Activated CD4-positive, alpha-beta T cell treated with anti-CD3 and anti-CD28 coated beads, Interleukin-2, amount 50 U/mL, for 16 hours (primary cell): ENCODE measurements at regions not wholly inside any gene's neighbourhood (a gene's known extent, or its start where the extent isn't known, plus 50 kb on each side); places are given as distances from the start of the nearest gene placed in this dataset.
"Not testable (repeated sequence)": the region's sequence is repeated elsewhere in the genome, so short reads cannot be mapped to it uniquely, and the experiment has no call there.

Experiments used
- DNase-seq: peaks from one replicate; pipeline ENCODE4 v3.0.0-alpha.2; 2020

DNA sequence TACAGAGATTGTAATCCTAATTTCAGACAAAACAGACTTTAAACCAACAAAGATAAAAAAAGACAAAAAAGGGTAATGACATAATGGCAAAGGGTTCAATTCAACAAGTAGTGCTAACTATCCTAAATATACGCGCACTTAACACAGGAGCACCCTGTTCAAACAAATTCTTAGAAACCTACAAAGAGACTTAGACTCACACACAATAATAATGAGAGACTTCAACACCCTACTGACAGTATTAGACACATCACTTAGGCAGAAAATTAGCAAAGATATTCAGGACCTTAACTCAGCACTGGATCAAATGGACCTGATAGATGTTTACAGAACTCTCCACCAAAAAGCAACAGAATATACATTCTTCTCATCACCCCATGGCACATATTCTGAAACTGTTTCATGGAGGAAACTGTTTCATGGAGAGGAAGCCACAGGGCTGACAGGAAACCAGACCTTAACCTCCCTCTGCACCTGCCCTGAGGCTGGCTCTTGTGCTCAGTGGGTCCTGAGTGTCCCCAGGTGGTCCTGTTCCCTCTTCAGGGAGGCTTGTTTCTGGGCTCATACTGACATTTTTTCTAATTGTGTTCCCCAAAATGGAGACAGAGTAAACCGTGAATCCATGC, 54.7 kb downstream of the OR4M2 start:
- not testable (repeated sequence) for DNase-seq

DNA sequence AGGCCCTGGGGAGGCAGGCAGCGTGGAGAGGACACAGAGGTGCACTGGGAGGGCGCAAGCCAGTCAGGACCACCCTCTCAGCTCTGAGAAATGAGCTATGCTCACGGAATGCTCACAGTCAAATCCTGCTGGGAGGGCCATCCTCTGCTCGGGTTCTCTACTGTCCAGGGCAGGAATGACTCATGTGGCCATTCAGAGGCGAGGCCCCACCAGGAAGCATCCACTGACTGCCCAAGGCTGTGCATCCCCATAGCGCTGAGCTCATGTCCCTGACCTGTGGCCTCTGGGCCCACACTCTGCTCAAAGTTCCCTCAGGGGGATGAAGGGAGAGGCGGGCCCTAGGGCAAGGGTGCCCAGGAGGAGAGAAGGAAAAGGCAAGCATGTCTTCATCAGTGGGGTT, 57.2 kb downstream of the OR4M2 start:
- not testable (repeated sequence) for DNase-seq

DNA sequence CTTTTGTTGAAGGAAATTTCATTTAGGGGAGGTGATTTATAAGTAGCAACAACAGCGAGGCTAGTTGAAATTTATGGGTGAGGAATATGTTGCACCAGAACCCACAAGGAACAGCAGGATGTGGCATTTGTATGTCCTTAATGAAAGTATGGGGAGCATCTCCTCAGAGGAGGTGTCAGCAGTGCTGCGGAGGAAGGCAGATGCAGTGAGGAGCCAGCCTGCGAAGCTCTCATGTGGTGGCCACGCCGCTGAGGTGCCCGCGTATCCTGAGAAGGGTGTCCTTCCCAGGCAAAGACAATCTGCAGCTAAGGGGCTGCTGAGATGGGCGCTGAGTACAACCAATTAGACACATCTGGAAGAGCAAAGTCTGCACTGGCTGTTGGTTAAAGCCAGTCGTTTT, 60.8 kb downstream of the OR4M2 start:
- DNase-seq: not testable (repeated sequence)

DNA sequence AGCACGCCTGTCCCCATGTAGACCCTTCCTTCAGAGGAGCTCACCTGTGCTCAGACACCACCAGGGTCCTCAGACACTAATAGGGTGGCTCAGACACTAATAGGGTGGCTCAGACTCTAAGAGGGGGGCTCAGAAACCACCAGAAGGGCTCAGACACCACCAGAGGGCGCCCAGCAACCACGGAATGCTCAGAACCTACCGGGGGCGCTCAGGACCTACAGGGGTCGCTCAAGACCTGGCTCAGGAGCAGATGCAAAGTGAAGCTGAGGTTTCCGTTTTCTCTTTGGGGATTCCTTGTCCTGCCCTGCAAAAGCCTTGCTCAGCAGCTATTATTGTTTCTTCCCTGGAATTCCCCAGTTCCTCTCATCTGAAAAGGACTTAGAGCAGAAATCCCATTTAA, 67.8 kb downstream of the OR4M2 start:
- not testable (repeated sequence) for DNase-seq

DNA sequence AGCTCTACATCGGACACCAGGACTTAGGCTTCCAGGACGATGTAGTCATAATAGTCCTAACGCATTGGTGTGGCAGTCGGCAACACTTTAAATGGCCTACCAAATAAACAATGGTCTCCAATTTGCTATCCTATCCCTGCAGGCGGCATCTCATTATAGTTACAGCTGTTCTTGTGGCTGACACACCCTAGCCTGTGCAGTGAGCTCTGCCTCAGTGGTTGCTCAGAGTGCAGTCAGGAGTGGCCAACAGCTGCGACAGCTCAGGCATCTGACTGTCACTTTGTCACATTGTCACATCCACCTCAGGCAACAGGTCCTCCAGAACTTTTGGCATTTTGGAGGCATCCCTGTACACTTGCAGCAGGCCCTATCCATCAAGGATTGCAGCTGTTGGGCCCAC, 77.9 kb downstream of the OR4M2 start:
- not testable (repeated sequence) for DNase-seq

DNA sequence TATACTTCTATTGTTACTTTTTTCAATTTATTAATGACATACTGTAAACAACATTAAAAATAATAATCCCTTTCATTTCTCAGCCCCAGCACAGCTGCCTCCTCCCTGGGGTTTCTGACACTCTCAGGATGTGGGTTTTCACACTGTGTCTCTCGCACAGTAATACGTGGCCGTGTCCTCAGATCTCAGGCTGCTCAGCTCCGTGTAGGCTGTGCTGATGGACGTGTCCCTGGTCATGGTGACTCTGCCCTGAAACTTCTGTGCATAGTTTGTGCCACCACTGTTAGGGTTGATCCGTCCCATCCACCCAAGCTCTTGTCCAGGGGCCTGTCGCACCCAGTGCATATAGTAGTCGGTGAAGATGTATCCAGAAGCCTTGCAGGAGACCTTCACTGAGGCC, 80.0 kb downstream of the OR4M2 start:
- not testable (repeated sequence) for DNase-seq

DNA sequence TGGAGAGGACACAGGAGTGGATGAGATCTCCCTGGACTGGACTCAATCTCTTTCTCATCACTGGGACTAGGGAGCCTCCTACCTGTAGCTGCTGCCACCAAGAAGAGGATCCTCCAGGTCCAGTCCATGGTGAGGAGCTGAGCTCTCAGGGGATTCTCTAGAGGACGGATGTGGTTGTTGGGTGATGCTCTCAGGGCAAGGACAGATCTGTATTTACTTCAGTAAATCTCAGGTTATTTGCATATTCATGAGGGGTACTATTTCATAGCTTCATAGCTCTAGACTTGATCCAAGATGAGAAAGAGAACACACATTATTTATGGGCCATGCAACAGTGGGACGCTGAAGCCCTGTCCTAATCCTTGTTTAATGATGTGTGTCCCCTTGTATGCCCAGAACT, 80.4 kb downstream of the OR4M2 start:
- DNase-seq: not testable (repeated sequence)

DNA sequence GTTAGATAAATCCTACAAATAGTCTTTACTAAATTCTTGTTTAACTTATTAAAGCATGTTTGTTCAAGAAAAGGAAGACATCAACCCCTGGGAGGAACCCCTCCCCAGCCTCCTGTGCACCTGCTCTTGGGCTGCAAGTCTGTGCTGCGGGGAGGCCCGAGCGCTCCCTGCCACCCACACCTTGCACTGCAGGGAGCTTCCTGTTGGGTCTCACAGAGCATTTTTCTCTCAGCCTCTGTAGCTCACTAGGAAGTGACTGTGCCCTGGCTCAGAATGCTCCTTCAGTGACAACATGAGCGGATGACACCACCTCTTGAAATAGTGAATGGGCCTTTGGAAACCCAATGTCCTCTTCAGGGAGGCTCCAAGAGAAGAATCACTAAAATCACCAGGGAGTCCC, 81.1 kb downstream of the OR4M2 start:
- DNase-seq: not testable (repeated sequence)

DNA sequence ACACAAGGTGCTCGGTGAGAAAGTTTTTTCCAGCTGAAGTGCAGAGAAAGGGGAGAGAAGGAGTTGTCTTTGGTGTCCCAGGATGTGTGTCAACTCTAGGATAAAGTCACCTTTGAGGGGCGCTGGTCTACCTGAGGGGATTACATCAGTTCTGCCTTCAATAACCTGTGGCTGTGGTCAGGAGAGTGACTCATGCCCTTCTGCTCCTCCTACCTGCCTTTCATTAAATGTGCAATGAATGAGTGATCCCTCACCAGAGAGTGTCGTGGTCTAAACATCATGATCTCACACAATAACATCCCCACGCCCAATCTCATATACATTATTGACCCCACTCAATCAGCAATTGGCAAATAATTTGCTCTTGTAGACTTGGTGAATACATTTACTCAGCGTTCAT, 83.4 kb downstream of the OR4M2 start:
- DNase-seq: not testable (repeated sequence)

DNA sequence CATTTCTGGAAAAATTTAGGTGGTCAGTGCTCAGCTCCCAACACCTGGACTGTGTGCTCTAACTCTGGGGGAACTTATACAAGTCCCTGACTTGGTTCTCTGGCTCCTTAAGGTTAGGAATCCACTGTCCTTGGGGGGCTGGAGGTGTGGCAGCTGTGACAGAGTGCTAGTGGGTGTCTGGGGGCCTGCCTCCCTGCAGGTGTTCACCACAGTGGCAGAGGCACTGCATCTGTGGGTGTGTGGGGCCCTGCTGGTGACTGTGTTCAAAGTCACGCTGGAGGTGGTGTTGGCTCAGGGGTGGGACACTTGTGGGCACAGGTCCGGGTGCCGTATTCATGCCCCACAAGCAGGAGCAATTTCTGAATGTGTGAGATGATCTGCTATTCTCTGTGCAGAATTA, 87.2 kb downstream of the OR4M2 start:
- not testable (repeated sequence) for DNase-seq

DNA sequence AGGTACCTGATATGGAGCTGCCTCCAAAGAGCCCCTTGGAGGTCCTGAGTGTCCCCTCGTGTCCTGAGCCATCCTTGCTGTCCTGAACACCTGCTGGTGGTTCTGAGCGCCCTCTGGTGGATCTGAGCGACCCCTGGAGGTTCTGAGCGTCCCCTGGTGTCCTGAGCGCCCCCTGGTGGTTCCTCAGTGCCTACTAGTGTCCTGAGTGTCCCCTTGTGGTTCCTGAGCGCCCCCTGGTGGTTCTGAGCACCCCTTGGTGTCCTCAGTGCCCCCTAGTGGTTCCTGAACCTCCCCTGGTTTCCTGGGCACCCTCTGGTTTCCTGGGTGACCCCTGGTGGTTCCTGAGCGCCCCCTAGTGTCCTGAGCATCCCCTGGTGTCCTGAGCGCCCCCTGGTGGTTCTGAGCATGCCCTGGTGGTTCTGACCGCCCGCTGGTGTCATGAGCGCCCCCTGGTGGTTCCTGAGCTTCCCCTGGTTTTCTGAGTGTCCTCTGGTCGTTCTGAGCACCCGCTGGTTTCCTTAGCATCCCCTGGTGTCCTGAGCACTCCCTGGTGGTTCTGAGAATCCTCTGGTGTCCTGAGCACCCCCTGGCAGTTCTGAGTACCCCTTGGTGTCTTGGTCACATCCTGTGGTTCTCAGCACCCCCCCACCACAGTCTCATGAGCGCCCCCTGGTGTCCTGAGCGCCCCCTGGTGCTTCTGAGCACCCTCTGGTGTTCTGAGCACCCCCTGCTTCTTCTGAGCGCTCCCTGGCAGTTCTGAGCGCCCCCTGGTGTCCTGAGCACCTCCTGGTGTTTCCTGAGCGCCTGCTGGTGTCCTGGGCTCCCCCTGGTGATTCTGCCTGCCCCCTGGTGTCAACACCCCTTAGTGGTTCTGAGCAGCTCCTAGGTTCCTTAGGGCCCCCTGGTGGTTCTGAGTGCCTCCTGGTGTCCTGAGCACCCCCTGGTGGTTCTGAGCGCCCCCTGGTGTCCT, 93.0 kb downstream of the OR4M2 start:
- not testable (repeated sequence) for DNase-seq

DNA sequence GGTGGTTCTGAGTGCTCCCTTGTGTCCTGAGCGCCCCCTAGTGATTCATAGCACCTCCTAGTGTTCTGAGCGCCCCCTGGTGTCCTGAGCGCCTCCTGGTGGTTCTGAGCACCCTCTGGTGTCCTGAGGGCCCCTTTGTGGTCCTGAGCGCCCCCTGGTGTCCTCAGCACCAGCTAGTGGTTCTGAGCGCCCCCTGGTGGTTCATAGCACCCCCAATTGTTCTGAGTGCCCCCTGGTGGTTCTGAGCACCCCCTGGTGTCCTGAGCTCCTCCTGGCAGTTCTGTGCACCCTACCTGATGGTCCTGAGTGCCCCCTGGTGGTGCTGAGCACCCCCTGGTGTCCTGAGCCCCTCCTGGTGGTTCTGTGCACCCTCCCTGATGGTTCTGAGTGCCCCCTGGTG, 93.8 kb downstream of the OR4M2 start:
- DNase-seq: not testable (repeated sequence)

DNA sequence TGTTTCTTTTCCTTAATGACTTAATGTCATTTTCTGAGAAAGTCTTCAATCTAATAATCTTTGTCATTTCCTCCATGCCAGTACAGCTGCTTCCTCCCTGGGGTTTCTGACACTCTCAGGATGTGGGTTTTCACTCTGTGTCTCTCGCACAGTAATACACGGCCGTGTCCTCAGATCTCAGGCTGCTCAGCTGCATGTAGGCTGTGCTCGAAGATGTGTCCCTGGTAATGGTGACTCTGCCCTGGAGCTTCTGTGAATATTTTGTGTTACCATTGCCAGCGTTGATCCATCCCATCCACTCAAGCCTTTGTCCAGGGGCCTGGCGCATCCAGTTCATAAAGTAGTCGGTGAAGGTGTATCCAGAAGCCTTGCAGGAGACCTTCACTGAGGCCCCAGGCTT, 97.6 kb downstream of the OR4M2 start:
- not testable (repeated sequence) for DNase-seq

DNA sequence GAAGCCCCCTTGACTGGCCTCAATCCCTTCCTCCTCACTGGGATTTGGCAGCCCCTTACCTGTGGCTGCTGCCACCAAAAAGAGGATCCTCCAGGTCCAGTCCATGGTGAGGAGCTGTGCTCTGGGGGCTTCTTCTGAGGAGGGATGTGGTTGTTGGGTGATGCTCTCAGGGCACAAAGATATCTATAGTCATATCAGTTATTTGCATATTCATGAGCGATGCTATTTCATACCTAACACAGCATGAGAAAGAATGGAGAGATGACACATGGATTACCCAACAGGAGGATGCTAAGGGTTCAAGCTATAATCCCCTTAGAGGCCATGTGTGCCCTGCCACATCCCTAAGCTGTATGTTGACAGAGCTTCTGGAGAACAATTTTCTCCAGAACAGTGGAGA, 98.1 kb downstream of the OR4M2 start:
- not testable (repeated sequence) for DNase-seq

DNA sequence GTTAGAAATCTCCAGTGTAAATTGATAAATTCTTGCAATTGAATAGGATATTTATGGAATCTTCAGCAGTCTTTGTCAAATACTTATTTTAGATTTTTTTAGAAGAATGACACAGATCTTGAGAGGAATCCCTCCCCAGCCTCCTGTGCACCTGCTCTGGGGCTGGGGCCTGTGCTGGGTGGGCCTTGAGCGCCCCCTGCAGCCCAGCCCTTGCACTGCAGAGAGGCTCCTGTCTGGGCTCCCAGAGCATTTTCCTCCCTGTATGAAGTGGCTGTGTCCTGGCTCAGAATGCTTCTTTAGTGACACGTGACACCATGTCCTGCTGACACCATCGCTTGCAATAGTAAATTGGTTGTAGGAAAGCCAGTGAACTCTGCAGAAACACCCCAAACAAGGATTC, 98.7 kb downstream of the OR4M2 start:
- not testable (repeated sequence) for DNase-seq

DNA sequence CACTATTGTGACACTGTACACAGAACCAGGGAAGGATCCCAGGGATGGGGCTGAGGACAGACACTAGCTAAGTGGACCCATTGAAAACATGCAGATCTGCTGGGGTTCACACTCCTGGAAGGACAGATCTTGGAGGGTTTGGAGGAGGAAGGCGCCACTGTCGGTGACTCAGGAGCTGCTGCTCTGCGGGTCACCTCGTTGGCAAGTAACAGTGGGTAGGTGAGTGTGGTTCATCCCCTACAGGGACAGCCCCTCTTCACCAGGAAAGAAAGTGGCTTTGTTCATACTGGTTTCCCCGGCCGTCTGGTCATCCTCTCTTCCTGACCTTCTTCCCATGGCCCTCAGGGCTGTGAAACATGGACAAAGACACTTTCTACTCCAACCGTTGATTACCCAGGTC, 100.3 kb downstream of the OR4M2 start:
- DNase-seq: not testable (repeated sequence)

DNA sequence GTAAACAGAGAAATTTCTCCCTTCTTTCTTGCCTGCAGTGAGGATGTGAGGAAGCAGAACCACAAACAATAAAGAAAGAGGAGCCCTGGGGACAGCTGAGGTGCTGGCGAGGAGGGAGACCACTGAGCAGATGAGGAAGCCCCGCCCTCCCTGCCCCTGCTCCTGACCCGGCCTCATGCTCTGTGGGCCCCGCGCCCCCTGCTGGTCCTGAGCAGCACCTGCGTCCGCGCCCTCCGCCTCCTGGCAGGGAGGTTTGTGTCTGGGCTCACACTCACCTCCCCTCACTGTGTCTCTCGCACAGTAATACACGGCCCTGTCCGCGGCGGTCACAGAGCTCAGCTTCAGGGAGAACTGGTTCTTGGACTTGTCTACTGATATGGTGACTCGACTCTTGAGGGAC, 104.4 kb downstream of the OR4M2 start:
- DNase-seq: not testable (repeated sequence)

DNA sequence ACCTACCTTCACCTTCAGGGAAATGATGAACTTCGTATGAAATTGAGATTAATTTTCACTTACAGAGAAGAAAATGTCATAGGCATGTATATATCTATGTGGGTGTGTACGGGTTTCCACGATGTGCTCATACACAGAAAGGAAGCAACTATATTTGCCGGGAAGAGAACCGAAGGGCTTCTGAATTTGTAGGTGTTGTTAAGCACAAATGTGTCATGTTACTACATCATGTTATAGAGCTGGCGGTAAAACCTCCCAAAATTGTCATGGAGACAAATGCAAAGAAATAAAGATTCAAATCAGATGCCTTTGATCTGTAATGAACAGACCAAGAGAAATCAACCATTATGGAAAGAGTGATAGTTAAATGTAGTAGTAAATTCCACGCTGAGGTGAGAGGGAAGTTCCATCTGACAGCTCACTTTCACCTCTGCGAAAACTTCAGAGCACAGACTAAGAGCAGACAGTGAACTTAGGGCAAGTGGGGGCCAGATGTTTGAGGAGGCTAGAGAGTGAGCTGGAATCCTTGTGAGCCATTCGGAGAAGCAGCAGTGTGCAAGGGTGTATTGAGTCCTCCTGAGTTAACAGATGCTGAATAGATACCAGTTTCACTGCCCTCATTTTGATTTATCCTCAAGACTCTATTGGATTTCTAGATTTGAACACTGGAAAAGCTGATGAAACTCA, 106.7 kb downstream of the OR4M2 start:
- not testable (repeated sequence) for DNase-seq

DNA sequence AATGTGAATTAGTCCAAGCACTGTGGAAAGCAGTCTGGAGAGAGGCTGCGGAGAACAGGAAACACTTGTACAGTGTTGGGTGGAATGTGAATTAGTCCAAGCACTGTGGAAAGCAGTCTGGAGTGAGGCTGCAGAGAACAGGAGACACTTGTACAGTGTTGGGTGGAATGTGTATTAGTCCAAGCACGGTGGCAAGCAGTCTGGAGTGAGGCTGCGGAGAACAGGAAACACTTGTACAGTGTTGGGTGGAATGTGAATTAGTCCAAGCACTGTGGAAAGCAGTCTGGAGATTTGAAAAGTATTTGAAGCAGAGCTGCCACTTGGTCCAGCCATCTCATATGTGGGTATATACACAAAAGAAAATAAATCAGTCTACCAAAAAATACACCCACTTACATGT, 111.5 kb downstream of the OR4M2 start:
- not testable (repeated sequence) for DNase-seq

DNA sequence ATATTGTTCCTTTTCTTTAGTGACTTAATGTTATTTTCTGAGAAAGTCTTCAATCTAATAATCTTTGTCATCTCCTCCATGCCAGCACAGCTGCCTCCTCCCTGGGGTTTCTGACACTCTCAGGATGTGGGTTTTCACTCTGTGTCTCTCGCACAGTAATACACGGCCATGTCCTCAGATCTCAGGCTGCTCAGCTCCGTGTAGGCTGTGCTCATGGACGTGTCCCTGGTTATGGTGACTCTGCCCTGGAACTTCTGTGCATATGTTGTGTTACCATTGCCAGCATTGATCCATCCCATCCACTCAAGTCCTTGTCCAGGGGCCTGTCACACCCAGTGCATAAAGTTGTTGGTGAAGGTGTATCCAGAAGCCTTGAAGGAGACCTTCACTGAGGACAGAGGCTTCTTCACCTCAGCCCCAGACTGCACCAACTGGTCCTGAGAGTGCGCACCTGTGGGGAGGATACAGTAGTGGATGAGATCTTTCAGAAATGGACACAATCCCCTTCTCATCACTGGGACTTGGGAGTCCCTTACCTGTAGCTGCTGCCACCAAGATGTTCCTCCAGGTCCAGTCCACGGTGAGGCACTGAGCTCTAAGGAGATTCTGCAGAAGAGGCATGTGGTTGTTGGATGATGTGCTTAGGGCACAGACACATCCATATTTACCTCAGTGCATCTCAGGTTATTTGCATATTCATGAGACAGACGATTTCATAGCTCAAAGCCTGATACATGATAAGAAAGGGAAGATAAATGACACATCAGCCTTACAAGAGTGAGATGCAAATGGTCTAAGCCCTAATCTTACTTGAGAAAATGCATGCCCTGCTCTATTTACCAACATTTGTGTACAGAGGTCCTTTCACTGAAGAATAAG, 114.7 kb downstream of the OR4M2 start:
- DNase-seq: not testable (repeated sequence)

DNA sequence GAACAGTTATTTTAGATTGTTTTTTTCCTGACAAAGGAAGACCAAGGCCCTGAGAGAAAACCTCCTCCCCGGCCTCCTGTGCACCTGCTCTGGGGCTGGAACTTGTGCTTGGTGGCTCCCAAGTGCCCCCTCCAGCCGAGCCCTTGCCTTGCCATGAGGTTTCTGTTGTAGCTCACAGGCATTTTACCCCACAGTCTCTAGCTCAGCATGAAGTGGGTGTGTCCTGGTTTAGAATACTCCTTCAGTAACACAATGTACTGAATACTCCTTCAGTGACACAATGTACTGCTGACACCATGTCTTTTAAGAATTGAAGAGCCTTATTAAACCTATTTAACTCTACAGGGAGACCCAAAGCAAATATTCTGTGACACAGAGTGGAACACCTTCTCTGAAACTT, 116.1 kb downstream of the OR4M2 start:
- not testable (repeated sequence) for DNase-seq

DNA sequence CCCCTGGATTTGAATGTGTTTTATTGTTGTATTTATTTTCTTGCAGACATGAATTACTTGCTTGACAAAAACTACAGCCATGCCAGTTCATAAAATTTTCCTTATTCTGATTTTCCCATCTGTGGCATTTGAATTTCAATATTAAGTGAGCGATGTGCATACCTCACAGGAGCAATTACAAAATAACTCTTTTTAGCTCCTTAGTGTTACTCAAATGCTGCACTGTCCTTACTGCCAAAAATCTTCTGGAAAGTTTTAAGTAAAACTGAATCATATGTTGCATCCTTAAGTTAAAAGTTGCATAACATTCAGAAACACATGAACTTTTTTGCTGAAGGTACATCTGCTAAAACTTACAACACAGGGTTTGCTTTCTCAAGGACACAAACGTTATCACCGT, 120.1 kb downstream of the OR4M2 start:
- not testable (repeated sequence) for DNase-seq
